Astrocyte (in vitro differentiated cells and primary cell): ENCODE measurements at regions not wholly inside any gene's neighbourhood (a gene's known extent, or its start where the extent isn't known, plus 50 kb on each side); places are given as distances from the start of the nearest gene placed in this dataset.

Experiments used
- DNase-seq: peaks from one replicate; pipeline ENCODE4 v3.0.0-alpha.2; 2010; ENCODE audit warnings: low read depth
- FAIRE-seq: peaks from 2 replicates; lab custom pipeline; 2011; peaks lifted over from hg19 to GRCh38; lab: Jason Lieb, UNC
- H2AFZ ChIP-seq: 2 replicates; pipeline ENCODE4 v1.6.0; 2012; ENCODE audit warnings: low read depth, low read length, inconsistent platforms
- H3K27ac ChIP-seq: 2 replicates; pipeline ENCODE4 v1.5.1; 2011; ENCODE audit warnings: low read depth, low read length, inconsistent platforms
- H3K27me3 ChIP-seq: 2 replicates; pipeline ENCODE4 v1.6.0; 2011; ENCODE audit warnings: low read length, inconsistent platforms; ENCODE audit not compliant: insufficient read depth
- H3K36me3 ChIP-seq: 2 replicates; pipeline ENCODE4 v1.5.1; 2011; ENCODE audit warnings: low read length, inconsistent platforms; ENCODE audit not compliant: insufficient read depth
- H3K4me1 ChIP-seq: 2 replicates; pipeline ENCODE4 v1.5.1; 2011; ENCODE audit warnings: low read length, inconsistent platforms; ENCODE audit not compliant: insufficient read depth
- H3K4me2 ChIP-seq: 2 replicates; pipeline ENCODE4 v1.6.0; 2012; ENCODE audit warnings: low read length, inconsistent platforms
- H3K4me3 ChIP-seq: 2 replicates; pipeline ENCODE4 v1.5.1; 2011; ENCODE audit warnings: low read depth, mild to moderate bottlenecking, low read length, inconsistent platforms; ENCODE audit not compliant: insufficient read depth
- H3K79me2 ChIP-seq: 2 replicates; pipeline ENCODE4 v1.6.0; 2012; ENCODE audit warnings: mild to moderate bottlenecking, low read length, inconsistent platforms; ENCODE audit not compliant: insufficient read depth
- H3K9ac ChIP-seq: 2 replicates; pipeline ENCODE4 v1.6.0; 2012; ENCODE audit warnings: mild to moderate bottlenecking, low read length, inconsistent platforms
- H3K9me3 ChIP-seq: 2 replicates; pipeline ENCODE4 v1.5.1; 2012; ENCODE audit warnings: low read depth, mild to moderate bottlenecking, low read length, inconsistent platforms; ENCODE audit not compliant: insufficient read depth
- H4K20me1 ChIP-seq: 2 replicates; pipeline ENCODE4 v1.6.0; 2012; ENCODE audit warnings: low read length, inconsistent platforms; ENCODE audit not compliant: insufficient read depth
- H3K27ac Mint-ChIP-seq: one replicate; pipeline ENCODE4 v1.8.0; 2021; ENCODE audit warnings: mild to moderate bottlenecking, mixed read lengths; ENCODE audit not compliant: unreplicated experiment
- H3K27me3 Mint-ChIP-seq: one replicate; pipeline ENCODE4 v1.8.0; 2021; ENCODE audit warnings: low read depth, mixed read lengths; ENCODE audit not compliant: unreplicated experiment
- H3K36me3 Mint-ChIP-seq: one replicate; pipeline ENCODE4 v1.8.0; 2021; ENCODE audit warnings: low read depth, mixed read lengths; ENCODE audit not compliant: unreplicated experiment
- H3K4me1 Mint-ChIP-seq: one replicate; pipeline ENCODE4 v1.8.0; 2021; ENCODE audit warnings: low read depth, mixed read lengths; ENCODE audit not compliant: unreplicated experiment
- H3K4me3 Mint-ChIP-seq: one replicate; pipeline ENCODE4 v1.8.0; 2021; ENCODE audit warnings: mild to moderate bottlenecking, moderate library complexity, mixed read lengths; ENCODE audit not compliant: unreplicated experiment
- H3K9me3 Mint-ChIP-seq: one replicate; pipeline ENCODE4 v1.8.0; 2021; ENCODE audit warnings: mild to moderate bottlenecking, mixed read lengths; ENCODE audit not compliant: unreplicated experiment
- CTCF ChIP-seq: IDR thresholded peaks from 2 replicates; pipeline ENCODE4 v1.5.1; 2011; ENCODE audit warnings: low read depth, mild to moderate bottlenecking, inconsistent platforms, low read length, moderate library complexity; ENCODE audit not compliant: insufficient read depth
- EZH2 ChIP-seq: IDR thresholded peaks from 2 replicates; pipeline ENCODE4 v1.6.1; 2012; ENCODE audit warnings: mild to moderate bottlenecking, low read length, inconsistent platforms; ENCODE audit not compliant: insufficient read depth

- FAIRE-seq = no peak
- Histone ChIP-seq H3K9me3 (no peaks in the 10 kb centered on the region), H2AFZ (no peak overlapping the region), H4K20me1 (no peaks in the 10 kb centered on the region), H3K27me3 (no peaks in the 10 kb centered on the region), H3K4me3 (no peak overlapping the region), H3K4me1 (no peaks in the 10 kb centered on the region), H3K4me2 (no peak overlapping the region), H3K79me2 (no peaks in the 10 kb centered on the region), H3K27ac (no peak overlapping the region), H3K9ac (no peak overlapping the region), H3K36me3 (no peaks in the 10 kb centered on the region)
- H3K9me3 Mint-ChIP-seq = peaks cover 3% of the 10 kb centered on the region
- peaks cover 3% of the 10 kb centered on the region for H3K36me3 Mint-ChIP-seq
- H3K27ac Mint-ChIP-seq = no peak overlapping the region
- no peaks in the 10 kb centered on the region for H3K4me1 Mint-ChIP-seq
- no peak for TF ChIP-seq CTCF
- TF ChIP-seq EZH2 = no peak
- H3K4me3 Mint-ChIP-seq = no peak overlapping the region
- no peak for DNase-seq
- H3K27me3 Mint-ChIP-seq = no peaks in the 10 kb centered on the region
These were observed 485.9 kb downstream of the ZNF674 start for GRCh38 chrX:46059316-46059715.

DNA sequence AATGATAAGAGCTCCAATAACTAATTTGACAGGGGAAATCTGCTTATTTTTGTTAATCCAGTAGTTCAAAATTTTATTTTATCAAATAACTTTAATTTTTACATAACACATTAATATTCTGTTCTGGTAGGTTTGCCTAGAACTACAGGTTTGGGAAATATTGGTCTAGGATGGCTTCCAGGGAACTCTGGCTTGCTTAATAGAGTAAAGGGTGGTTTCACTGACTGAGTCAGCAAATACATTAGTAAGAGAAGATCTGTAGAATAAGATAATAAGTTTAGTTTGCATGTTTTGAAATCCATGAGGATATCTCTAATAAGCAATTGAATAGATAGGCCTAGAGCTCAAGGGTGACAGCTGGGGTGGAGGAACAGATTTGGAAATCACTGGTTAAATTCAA is 500.7 kb downstream of the ZNF674 start:
- Mint-ChIP-seq H3K27ac (no peak overlapping the region), H3K4me1 (no peaks in the 10 kb centered on the region), H3K27me3 (no peaks in the 10 kb centered on the region), H3K36me3 (no peaks in the 10 kb centered on the region), H3K9me3 (peaks cover 4% of the 10 kb centered on the region), H3K4me3 (no peak overlapping the region)
- no peak overlapping the region for H3K9ac ChIP-seq
- FAIRE-seq (no peak), DNase-seq (peak; percentile 8)
- TF ChIP-seq CTCF = no peak
- no peak for TF ChIP-seq EZH2
- no peaks in the 10 kb centered on the region for H3K9me3 ChIP-seq
- H3K27me3 ChIP-seq = no peaks in the 10 kb centered on the region
- H2AFZ ChIP-seq = no peak overlapping the region
- no peaks in the 10 kb centered on the region for H3K79me2 ChIP-seq
- H3K4me1 ChIP-seq = no peaks in the 10 kb centered on the region
- H3K27ac ChIP-seq = no peak overlapping the region
- H3K4me2 ChIP-seq = no peak overlapping the region
- no peaks in the 10 kb centered on the region for H3K36me3 ChIP-seq
- H4K20me1 ChIP-seq = no peaks in the 10 kb centered on the region
- H3K4me3 ChIP-seq = no peak overlapping the region

DNA sequence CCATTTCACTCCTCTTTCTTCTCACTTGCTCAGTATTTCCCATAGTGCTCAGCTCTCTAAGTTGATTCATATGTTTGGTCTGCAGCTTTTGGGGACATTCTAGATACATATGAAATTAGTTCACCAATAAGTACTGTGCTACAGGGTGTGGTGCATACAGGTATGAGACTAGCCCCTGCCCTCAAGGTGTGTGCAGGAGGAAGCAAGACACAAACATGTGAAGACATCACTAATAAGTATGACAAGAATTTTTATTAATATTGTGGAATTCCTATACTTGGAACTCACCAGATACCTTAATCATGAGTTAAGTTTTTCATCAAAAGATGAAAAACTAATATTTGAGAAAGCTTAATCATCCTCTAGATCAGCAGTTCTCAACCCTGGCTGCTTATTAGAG is 505.2 kb downstream of the ZNF674 start:
- Histone ChIP-seq H3K9me3 (no peaks in the 10 kb centered on the region), H3K79me2 (no peaks in the 10 kb centered on the region), H3K9ac (no peak overlapping the region), H3K4me3 (no peak overlapping the region), H3K27me3 (no peaks in the 10 kb centered on the region), H4K20me1 (no peaks in the 10 kb centered on the region), H3K36me3 (no peaks in the 10 kb centered on the region), H3K4me2 (no peak overlapping the region), H3K4me1 (no peaks in the 10 kb centered on the region), H3K27ac (no peak overlapping the region), H2AFZ (no peak overlapping the region)
- Mint-ChIP-seq H3K36me3 (no peaks in the 10 kb centered on the region), H3K4me3 (no peak overlapping the region), H3K27me3 (no peaks in the 10 kb centered on the region), H3K9me3 (peaks cover 4% of the 10 kb centered on the region), H3K27ac (no peak overlapping the region), H3K4me1 (no peaks in the 10 kb centered on the region)
- no peak for DNase-seq
- FAIRE-seq = peak; percentile 73
- TF ChIP-seq EZH2 = no peak
- TF ChIP-seq CTCF = no peak
